GM19025 (cell line): ENCODE measurements at regions not wholly inside any gene's neighbourhood (a gene's known extent, or its start where the extent isn't known, plus 50 kb on each side); places are given as distances from the start of the nearest gene placed in this dataset.

Experiments used
- ATAC-seq: cut with Tn5 transposase; IDR thresholded peaks from one replicate; pipeline ENCODE4 v1.9.1; 2021; ENCODE audit warnings: mild to moderate bottlenecking, low read depth, moderate library complexity; ENCODE audit not compliant: unreplicated experiment

DNA sequence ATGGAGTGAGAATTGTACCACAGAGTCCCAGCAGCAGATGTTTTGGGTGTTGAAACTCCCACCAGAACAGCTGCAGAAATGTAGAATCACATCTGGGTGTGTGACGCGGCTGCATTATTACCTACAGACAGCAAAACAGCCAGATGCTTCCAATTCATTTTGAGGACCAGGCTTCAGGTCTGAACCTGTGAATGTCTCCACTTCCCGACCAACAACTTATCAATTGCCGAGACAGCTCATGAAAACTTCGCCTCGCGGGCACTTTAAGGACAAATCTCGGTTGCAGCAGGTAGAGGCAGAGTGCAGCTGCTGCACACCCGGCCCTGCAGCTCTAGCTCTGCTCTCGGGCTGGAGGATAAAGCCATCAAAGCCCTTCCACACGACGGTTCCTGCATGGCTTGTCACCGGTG is 202.0 kb downstream of the HRH4 start:
- ATAC-seq: no peak

- no peak for ATAC-seq
These were observed 202.6 kb downstream of the HRH4 start for GRCh38 chr18:24663026-24663425.

DNA sequence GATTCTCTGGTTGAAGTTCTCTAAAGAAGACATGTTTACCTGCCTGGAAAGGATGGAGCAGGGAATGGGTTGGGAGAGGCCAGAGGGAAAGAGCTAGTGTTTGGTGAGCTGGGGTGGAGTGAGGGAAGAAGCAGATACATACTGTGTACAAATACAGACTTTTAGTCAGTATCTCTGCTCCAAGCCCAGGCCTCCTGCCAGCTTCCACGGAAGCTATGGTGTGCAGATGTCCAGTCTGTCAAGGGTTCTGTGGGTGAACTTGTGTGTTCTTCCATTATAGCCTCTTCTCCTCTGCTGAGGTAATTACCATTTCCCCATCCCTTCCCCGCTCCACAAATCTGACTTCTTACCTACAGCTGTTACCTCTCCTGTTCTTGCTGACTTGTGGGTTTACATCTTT is 208.6 kb downstream of the HRH4 start:
- no peak for ATAC-seq

GRCh38 chr18:24669502-24669901 is 209.1 kb downstream of the HRH4 start:
- ATAC-seq: no peak

- no peak for ATAC-seq
These were observed 211.9 kb downstream of the HRH4 start for GRCh38 chr18:24672165-24672941.

- ATAC-seq: no peak
These were observed 213.8 kb downstream of the HRH4 start for GRCh38 chr18:24674200-24674599.

DNA sequence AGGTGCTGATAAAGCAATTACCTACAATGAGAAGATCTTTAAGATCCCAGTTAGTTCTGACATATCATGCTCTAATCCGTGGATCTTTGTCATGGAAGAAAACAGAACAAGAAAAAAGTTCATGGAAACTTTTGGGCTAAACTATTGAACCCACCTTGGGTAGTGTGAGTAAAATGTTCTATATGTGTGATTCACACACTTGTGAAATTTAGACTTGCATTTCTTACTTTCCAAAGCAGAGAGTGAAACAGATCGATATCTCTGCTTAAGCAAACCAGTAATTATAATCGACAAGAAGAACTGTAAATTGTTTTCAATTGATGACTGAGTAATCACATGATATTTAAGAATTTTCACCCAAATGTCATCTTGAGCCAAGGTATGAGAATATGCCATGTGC is 214.2 kb downstream of the HRH4 start:
- no peak for ATAC-seq

DNA sequence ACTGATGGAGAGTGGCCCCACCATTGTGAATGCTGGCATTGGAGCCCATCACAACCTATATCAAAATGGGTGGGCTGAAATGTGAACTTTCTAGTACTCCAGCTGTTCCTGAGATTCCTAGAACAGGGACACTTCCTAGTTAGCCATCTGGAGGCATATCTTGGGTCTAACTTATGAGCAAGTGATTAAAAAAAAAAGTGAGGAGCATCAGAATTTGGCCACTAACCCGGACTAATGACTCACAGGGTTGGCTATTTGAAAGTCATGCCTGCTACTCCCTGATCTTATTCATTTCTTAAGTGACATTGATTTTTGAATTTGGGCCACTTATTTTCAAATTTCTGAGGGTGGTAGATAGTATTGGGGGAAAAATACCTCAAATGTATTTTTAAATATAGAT is 216.6 kb downstream of the HRH4 start:
- ATAC-seq: no peak

DNA sequence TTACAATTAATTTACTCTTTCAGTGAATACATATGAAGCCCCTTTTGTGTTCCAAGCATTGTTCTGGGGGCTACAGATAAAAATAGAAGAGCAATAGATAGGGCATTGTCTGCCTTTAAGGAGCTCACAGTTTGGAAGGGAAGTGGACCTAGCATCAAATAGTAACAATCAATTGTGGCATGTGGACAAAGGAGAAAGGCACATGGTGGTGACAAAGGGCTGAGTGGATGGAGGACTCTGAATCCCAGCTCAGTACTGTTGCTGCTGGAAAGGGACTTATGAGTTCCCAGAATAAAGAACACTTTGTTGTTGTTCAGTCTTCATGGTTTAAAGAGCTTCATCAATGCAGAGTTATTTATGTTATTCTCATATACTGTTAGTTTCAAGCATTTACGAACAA is 217.7 kb downstream of the HRH4 start:
- ATAC-seq: no peak

GRCh38 chr18:24678626-24679025 is 218.2 kb downstream of the HRH4 start:
- no peak for ATAC-seq

GRCh38 chr18:24679062-24679461 is 218.6 kb downstream of the HRH4 start:
- no peak for ATAC-seq

- no peak for ATAC-seq
These were observed 223.5 kb downstream of the HRH4 start for GRCh38 chr18:24683925-24684324.

- ATAC-seq: no peak
These were observed 225.0 kb downstream of the HRH4 start for GRCh38 chr18:24685254-24685959.

DNA sequence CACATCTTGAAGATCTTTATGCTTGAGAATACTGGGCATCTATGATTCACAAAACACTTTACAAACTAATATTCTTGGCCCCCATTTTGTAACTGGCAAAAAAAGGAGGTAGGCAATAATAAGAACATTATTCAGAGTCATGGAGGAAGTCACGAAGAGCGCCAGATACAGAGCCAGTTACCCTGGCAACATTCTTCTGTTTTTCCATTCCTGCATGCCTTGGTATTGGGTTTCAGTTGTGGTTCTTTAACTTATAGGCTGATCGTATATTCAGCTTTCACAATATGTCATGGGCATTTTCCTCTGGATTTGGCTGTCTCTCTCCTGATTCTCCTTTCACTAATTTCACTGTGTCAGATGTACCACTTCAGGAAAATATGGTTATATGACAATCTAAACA is 234.7 kb downstream of the HRH4 start:
- no peak for ATAC-seq

- no peak for ATAC-seq
These were observed 241.6 kb downstream of the HRH4 start for GRCh38 chr18:24702001-24702515.

DNA sequence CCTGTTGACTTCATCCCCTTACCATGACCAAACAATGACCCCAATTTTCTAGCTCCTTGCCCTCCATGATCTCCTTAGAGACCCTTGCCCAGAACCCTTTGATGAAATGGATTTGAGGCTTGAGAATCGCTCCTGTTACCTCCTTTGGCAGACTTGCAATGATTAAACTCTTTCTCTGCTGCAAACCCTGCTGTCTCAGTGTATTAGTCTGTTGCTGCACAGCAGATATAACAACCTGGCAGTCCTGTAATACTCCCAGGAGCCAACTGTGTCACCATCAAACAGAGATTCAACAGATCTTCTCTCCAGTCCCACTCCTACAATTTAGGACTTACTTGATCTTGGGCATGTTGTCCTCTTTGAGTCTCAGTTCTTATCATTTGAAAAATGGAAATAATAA is 242.9 kb downstream of the HRH4 start:
- no peak for ATAC-seq

GRCh38 chr18:24704946-24705630 is 244.7 kb downstream of the HRH4 start:
- ATAC-seq: no peak

DNA sequence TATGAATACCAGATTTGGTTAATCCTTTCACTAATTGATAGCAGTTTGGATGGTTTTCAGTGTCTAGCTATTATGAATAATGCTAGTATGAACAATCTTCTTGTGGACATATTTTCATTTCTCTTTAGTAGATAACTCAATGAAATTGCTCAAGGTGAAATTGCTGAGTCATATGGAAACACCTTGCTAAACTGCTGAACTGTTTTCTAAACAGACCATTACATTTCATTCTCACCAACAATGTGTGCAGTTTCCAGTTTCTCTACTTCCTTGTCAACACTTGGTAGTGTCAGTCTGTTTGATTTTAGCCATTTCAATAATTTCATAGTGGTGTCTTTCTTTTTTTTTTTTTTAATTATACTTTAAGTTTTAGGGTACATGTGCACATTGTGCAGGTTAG is 250.0 kb downstream of the HRH4 start:
- no peak for ATAC-seq

DNA sequence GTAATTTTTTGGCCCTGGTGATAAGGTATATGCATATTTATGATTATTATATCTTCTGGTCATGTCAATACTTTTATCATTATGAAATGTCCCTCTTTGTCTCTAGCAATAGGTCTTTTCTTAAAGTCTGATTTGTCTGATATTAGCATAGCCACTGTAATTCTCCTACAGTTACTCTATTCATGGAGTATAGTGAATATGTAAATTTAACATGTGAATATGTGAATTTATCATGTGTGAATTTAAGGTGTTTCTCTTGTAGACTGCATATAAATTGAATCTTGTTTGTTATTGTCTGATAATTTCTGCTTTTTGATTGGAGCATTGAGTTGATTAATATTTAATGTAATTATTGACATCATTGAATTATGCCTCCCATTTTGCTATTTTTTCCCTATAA is 259.4 kb downstream of the HRH4 start:
- no peak for ATAC-seq

- ATAC-seq: no peak
These were observed 261.0 kb downstream of the HRH4 start for GRCh38 chr18:24721388-24721787.

GRCh38 chr18:24725644-24726415 is 265.4 kb downstream of the HRH4 start:
- ATAC-seq: no peak
